ENCODE measurements at regions not wholly inside any gene's neighbourhood (a gene's known extent, or its start where the extent isn't known, plus 50 kb on each side); places are given as distances from the start of the nearest gene placed in this dataset.

DNA sequence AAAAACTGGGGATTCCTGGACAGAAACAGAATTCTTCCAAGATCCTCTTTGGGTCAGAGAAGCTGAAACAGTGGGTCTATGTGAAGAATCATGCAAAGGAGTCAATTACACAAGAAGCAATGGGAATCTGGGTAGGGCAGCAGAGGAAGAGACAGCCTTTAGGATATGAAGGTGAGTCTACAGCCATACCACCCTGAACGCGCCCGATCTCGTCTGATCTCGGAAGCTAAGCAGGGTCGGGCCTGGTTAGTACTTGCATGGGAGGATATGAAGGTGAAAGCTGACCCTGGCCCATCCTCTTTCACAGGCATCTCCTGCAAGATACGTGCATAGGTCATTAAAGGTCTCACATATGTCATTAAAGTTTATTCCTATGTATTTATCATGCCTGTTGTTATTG, 1080.9 kb upstream of the FANCL start:
- Histone ChIP-seq H3K36me3 (ENCODE audit: control insufficient read depth in 3 of 3, insufficient read depth in 3 of 3, low read length in 3 of 3) (no peaks in the 10 kb centered on the region), H3K4me3 (ENCODE audit: low read length in 3 of 3) (no peak overlapping the region), H3K9ac (ENCODE audit: low read depth in 1 of 3, low read length in 3 of 3) (no peak overlapping the region)

GRCh38 chr2:59314031-59314766, 1073.1 kb upstream of the FANCL start:
- no peak overlapping the region for H3K27ac ChIP-seq (ENCODE audit: low read depth, low read length)
- no peaks in the 10 kb centered on the region for H3K9me3 ChIP-seq (ENCODE audit: control insufficient read depth in 3 of 3, low read length in 3 of 3)
- no peak overlapping the region for H3K4me3 ChIP-seq (ENCODE audit: low read length in 3 of 3)
- H3K27me3 ChIP-seq (ENCODE audit: control insufficient read depth in 3 of 3, insufficient read depth in 3 of 3, low read length in 3 of 3) = peaks cover 0 to 3% (median 0%) of the 10 kb centered on the region in 3 donors
- no peak overlapping the region for H3K9ac ChIP-seq (ENCODE audit: low read depth in 1 of 3, low read length in 3 of 3)
- H3K36me3 ChIP-seq (ENCODE audit: control insufficient read depth in 3 of 3, insufficient read depth in 3 of 3, low read length in 3 of 3) = no peaks in the 10 kb centered on the region
- H3K4me1 ChIP-seq (ENCODE audit: control insufficient read depth in 3 of 3, insufficient read depth in 3 of 3, low read length in 3 of 3) = no peaks in the 10 kb centered on the region

More for the DNA sequence above, 1080.9 kb upstream of the FANCL start:
- Histone ChIP-seq H3K9me3 (ENCODE audit: control insufficient read depth in 3 of 3, low read length in 3 of 3) (no peaks in the 10 kb centered on the region), H3K27ac (ENCODE audit: low read depth, low read length) (no peak overlapping the region), H3K4me1 (ENCODE audit: control insufficient read depth in 3 of 3, insufficient read depth in 3 of 3, low read length in 3 of 3) (no peaks in the 10 kb centered on the region), H3K27me3 (ENCODE audit: control insufficient read depth in 3 of 3, insufficient read depth in 3 of 3, low read length in 3 of 3) (no peaks in the 10 kb centered on the region)

- H3K27ac ChIP-seq (ENCODE audit: low read depth, low read length) = no peak overlapping the region
- H3K4me3 ChIP-seq (ENCODE audit: low read length in 3 of 3) = no peak overlapping the region
- peaks cover 0 to 3% (median 0%) of the 10 kb centered on the region in 3 donors for H3K27me3 ChIP-seq (ENCODE audit: control insufficient read depth in 3 of 3, insufficient read depth in 3 of 3, low read length in 3 of 3)
- no peak overlapping the region for H3K9ac ChIP-seq (ENCODE audit: low read depth in 1 of 3, low read length in 3 of 3)
- H3K36me3 ChIP-seq (ENCODE audit: control insufficient read depth in 3 of 3, insufficient read depth in 3 of 3, low read length in 3 of 3) = no peaks in the 10 kb centered on the region
- H3K4me1 ChIP-seq (ENCODE audit: control insufficient read depth in 3 of 3, insufficient read depth in 3 of 3, low read length in 3 of 3) = no peaks in the 10 kb centered on the region
- H3K9me3 ChIP-seq (ENCODE audit: control insufficient read depth in 3 of 3, low read length in 3 of 3) = no peaks in the 10 kb centered on the region
Measured at GRCh38 chr2:59312967-59313940, 1072.1 kb upstream of the FANCL start.

- no peaks in the 10 kb centered on the region for H3K9me3 ChIP-seq (ENCODE audit: control insufficient read depth in 3 of 3, low read length in 3 of 3)
- H3K4me3 ChIP-seq (ENCODE audit: low read length in 3 of 3) = no peak overlapping the region
- no peak overlapping the region for H3K9ac ChIP-seq (ENCODE audit: low read depth in 1 of 3, low read length in 3 of 3)
- H3K4me1 ChIP-seq (ENCODE audit: control insufficient read depth in 3 of 3, insufficient read depth in 3 of 3, low read length in 3 of 3) = no peaks in the 10 kb centered on the region
- no peak overlapping the region for H3K27ac ChIP-seq (ENCODE audit: low read depth, low read length)
- no peaks in the 10 kb centered on the region for H3K36me3 ChIP-seq (ENCODE audit: control insufficient read depth in 3 of 3, insufficient read depth in 3 of 3, low read length in 3 of 3)
- peaks cover 0 to 3% (median 0%) of the 10 kb centered on the region in 3 donors for H3K27me3 ChIP-seq (ENCODE audit: control insufficient read depth in 3 of 3, insufficient read depth in 3 of 3, low read length in 3 of 3)
Measured at GRCh38 chr2:59312029-59312428, 1070.9 kb upstream of the FANCL start.

DNA sequence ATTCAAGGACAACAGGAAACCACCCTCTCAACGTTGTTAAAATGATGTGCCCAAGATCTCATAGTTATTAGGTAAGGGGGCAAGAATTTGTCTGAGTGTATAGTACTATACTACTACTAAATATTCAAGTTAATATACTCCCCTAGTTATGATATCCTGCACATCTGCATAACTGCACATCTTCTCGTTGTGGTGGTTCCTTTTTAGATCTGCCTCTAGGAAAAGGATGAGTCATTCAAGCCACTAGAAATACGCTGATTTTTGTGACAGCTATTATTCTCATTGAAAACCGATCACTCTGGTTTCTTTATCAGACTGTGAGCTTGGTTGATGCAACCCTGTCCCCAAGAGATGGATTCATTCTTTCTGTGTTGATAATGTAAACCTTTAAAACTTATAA, 1067.0 kb upstream of the FANCL start:
- Histone ChIP-seq H3K4me1 (ENCODE audit: control insufficient read depth in 3 of 3, insufficient read depth in 3 of 3, low read length in 3 of 3) (no peaks in the 10 kb centered on the region), H3K27me3 (ENCODE audit: control insufficient read depth in 3 of 3, insufficient read depth in 3 of 3, low read length in 3 of 3) (peaks cover 0 to 1% (median 0%) of the 10 kb centered on the region in 3 donors), H3K27ac (ENCODE audit: low read depth, low read length) (no peak overlapping the region), H3K9ac (ENCODE audit: low read depth in 1 of 3, low read length in 3 of 3) (no peak overlapping the region), H3K36me3 (ENCODE audit: control insufficient read depth in 3 of 3, insufficient read depth in 3 of 3, low read length in 3 of 3) (no peaks in the 10 kb centered on the region), H3K4me3 (ENCODE audit: low read length in 3 of 3) (no peak overlapping the region), H3K9me3 (ENCODE audit: control insufficient read depth in 3 of 3, low read length in 3 of 3) (no peaks in the 10 kb centered on the region)

DNA sequence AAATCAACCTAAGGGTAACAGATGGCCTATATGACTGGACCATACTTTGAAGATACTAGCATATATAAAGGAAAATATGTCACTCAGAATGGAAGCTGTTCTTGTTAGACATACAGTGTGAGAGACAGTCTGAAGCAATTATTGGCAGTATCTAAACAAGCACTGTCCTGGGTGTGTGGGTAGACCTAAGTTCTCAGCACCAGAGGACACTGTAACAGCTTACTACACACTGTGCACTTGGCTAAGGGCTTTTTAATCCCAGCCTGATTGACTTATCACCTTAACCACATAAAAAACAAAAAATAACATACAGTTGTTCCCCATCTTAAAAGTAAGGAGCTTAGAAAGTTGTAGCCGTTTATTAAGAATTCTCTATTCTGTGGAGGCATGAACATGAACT, 1066.1 kb upstream of the FANCL start:
- H3K9me3 ChIP-seq (ENCODE audit: control insufficient read depth in 3 of 3, low read length in 3 of 3) = no peaks in the 10 kb centered on the region
- H3K9ac ChIP-seq (ENCODE audit: low read depth in 1 of 3, low read length in 3 of 3) = no peak overlapping the region
- no peak overlapping the region for H3K27ac ChIP-seq (ENCODE audit: low read depth, low read length)
- H3K4me3 ChIP-seq (ENCODE audit: low read length in 3 of 3) = no peak overlapping the region
- no peaks in the 10 kb centered on the region for H3K4me1 ChIP-seq (ENCODE audit: control insufficient read depth in 3 of 3, insufficient read depth in 3 of 3, low read length in 3 of 3)
- no peaks in the 10 kb centered on the region for H3K36me3 ChIP-seq (ENCODE audit: control insufficient read depth in 3 of 3, insufficient read depth in 3 of 3, low read length in 3 of 3)
- H3K27me3 ChIP-seq (ENCODE audit: control insufficient read depth in 3 of 3, insufficient read depth in 3 of 3, low read length in 3 of 3) = no peaks in the 10 kb centered on the region

- Histone ChIP-seq H3K9me3 (ENCODE audit: control insufficient read depth in 3 of 3, low read length in 3 of 3) (no peaks in the 10 kb centered on the region), H3K4me1 (ENCODE audit: control insufficient read depth in 3 of 3, insufficient read depth in 3 of 3, low read length in 3 of 3) (no peaks in the 10 kb centered on the region), H3K27me3 (ENCODE audit: control insufficient read depth in 3 of 3, insufficient read depth in 3 of 3, low read length in 3 of 3) (no peaks in the 10 kb centered on the region), H3K9ac (ENCODE audit: low read depth in 1 of 3, low read length in 3 of 3) (no peak overlapping the region), H3K36me3 (ENCODE audit: control insufficient read depth in 3 of 3, insufficient read depth in 3 of 3, low read length in 3 of 3) (no peaks in the 10 kb centered on the region), H3K27ac (ENCODE audit: low read depth, low read length) (no peak overlapping the region), H3K4me3 (ENCODE audit: low read length in 3 of 3) (no peak overlapping the region)
Measured at GRCh38 chr2:59303272-59303671, 1062.1 kb upstream of the FANCL start.

DNA sequence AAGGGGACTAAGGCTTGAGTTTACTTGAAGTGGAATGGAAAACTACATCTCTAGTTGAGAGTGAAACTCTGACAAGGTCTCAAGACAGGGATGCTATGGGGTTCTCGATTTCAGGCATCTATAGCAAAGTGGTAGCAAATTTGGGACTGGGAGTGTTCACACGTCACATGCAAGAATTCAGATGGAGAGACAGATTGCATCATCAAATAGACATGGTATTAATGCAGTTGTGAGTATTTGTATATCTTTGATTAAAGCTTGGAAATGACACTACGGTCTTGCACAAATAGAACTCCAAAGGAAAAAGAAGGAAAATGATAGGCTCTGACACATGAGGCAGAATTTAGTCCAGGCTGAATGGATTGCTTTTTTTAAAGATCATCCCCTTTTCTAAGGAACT, 1061.6 kb upstream of the FANCL start:
- Histone ChIP-seq H3K4me3 (ENCODE audit: low read length in 3 of 3) (no peak overlapping the region), H3K27ac (ENCODE audit: low read depth, low read length) (no peak overlapping the region), H3K9ac (ENCODE audit: low read depth in 1 of 3, low read length in 3 of 3) (no peak overlapping the region), H3K36me3 (ENCODE audit: control insufficient read depth in 3 of 3, insufficient read depth in 3 of 3, low read length in 3 of 3) (no peaks in the 10 kb centered on the region), H3K4me1 (ENCODE audit: control insufficient read depth in 3 of 3, insufficient read depth in 3 of 3, low read length in 3 of 3) (no peaks in the 10 kb centered on the region), H3K9me3 (ENCODE audit: control insufficient read depth in 3 of 3, low read length in 3 of 3) (no peaks in the 10 kb centered on the region), H3K27me3 (ENCODE audit: control insufficient read depth in 3 of 3, insufficient read depth in 3 of 3, low read length in 3 of 3) (no peaks in the 10 kb centered on the region)

DNA sequence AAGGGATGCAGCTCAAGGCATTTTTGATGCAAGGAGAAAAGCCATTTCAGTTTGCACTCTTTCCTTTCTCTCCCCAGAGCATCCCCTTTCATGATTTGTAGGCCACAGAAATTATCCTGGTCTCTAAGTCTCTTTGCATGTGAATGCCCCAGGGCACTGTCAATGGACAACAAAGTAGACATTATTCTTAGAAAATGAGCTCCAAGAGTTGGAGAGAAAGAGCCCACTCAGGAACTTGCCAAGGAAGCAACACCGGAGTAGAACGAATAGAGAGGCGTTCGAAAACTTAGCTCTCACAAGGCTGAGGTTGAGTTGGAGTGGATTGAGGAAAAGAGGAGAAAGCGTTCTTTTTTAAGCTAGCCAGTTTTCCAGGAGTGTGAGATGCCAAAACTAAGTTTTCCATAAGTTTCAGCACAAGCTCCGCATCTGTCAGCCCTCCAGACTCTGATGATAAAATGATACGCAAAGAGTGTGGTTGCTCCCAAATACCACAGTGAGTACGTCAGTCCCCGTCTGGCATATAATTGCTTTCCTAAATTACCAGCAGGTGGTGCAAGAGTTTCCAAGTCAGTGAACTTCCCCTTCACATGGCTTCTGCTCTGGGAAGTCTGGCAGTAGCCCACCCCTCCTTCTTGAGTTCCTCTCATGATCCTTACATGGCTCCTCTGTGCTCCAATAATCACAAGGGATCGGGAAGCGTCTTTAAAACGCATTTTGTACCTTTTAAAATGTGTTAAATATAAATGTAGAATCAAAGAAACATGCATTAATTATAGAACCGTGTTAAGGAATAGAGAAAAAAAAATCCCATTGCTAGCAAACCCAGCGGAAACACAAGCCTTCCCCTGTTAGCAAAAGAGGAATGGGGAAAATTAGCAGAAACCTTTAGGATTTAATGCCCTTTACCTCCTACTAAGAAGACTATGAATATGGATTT, 1060.6 kb upstream of the FANCL start:
- H3K4me1 ChIP-seq (ENCODE audit: control insufficient read depth in 3 of 3, insufficient read depth in 3 of 3, low read length in 3 of 3) = no peaks in the 10 kb centered on the region
- no peak overlapping the region for H3K4me3 ChIP-seq (ENCODE audit: low read length in 3 of 3)
- H3K9me3 ChIP-seq (ENCODE audit: control insufficient read depth in 3 of 3, low read length in 3 of 3) = no peaks in the 10 kb centered on the region
- H3K9ac ChIP-seq (ENCODE audit: low read depth in 1 of 3, low read length in 3 of 3) = no peak overlapping the region
- no peak overlapping the region for H3K27ac ChIP-seq (ENCODE audit: low read depth, low read length)
- no peaks in the 10 kb centered on the region for H3K27me3 ChIP-seq (ENCODE audit: control insufficient read depth in 3 of 3, insufficient read depth in 3 of 3, low read length in 3 of 3)
- H3K36me3 ChIP-seq (ENCODE audit: control insufficient read depth in 3 of 3, insufficient read depth in 3 of 3, low read length in 3 of 3) = no peaks in the 10 kb centered on the region

All from skeletal muscle tissue (tissue), 3 donors.